K562 (cell line): ENCODE measurements at regions not wholly inside any gene's neighbourhood (a gene's known extent, or its start where the extent isn't known, plus 50 kb on each side); places are given as distances from the start of the nearest gene placed in this dataset.

Source experiments
- ATAC-seq: fragments of 200-7000 bp; cut with Tn5 transposase; 3 replicates; pipeline ENCODE4 v1.9.1; 2020; ENCODE audit warnings: moderate library complexity
- BruUV-seq: library from RNA; stranded (reverse); fragments of 400-500 nt; replicated peaks from 2 replicates; lab custom pipeline; 2021; lab: Mats Ljungman, UMichigan
- CTCF ChIA-PET: fragments of 300-600 bp; formaldehyde crosslinking; extraction: SDS; loops from one replicate; lab custom pipeline; 2021; ENCODE audit warnings: low intra/inter-chr PET ratio; lab: Yijun Ruan, JAX
- POLR2A ChIA-PET: fragments of 300-600, 350-650 bp; sonication (Branson Sonifier 250); formaldehyde crosslinking; extraction: SDS; loops from one replicate; lab custom pipeline; 2021; ENCODE audit warnings: antibody characterized with exemption, inconsistent platforms; lab: Yijun Ruan, JAX
- DNase-seq, 4 experiments: peaks; one replicate each; pipeline versions ENCODE4 v3.0.0 to v3.0.0-alpha.2; 2011 to 2018; ENCODE audit warnings: low spot score in 3 of 4, mixed read lengths in 3 of 4; ENCODE audit errors: extremely low read depth in 1 of 4
- FAIRE-seq: peaks from 2 replicates; lab custom pipeline; 2011; peaks lifted over from hg19 to GRCh38; lab: Jason Lieb, UNC
- H2AFZ ChIP-seq: 2 replicates; pipeline ENCODE4 v1.6.0; 2011; ENCODE audit warnings: low read depth, low read length, control low read depth, inconsistent platforms
- H3K27ac ChIP-seq: fragments of 200-600 bp; 3 replicates; pipeline ENCODE4 v1.8.0; 2011; ENCODE audit warnings: low read depth, mild to moderate bottlenecking, control low read depth, inconsistent platforms, low read length, moderate library complexity, mixed read lengths; ENCODE audit errors: extremely low read depth
- H3K27me3 ChIP-seq, 2 experiments: fragments of 300-600 bp in 1 of 2; 2 replicates in 1 of 2; 3 replicates in 1 of 2; pipeline versions ENCODE4 v1.6.0 to v1.8.0; 2011; ENCODE audit warnings: inconsistent platforms in 2 of 2, low read length in 2 of 2, mild to moderate bottlenecking in 1 of 2, mixed read lengths in 1 of 2, moderate library complexity in 1 of 2; ENCODE audit not compliant: control insufficient read depth in 2 of 2, insufficient read depth in 2 of 2
- H3K36me3 ChIP-seq: fragments of 300-600 bp; 3 replicates; pipeline ENCODE4 v1.8.0; 2011; ENCODE audit warnings: mild to moderate bottlenecking, low read length, inconsistent platforms; ENCODE audit not compliant: control insufficient read depth, insufficient read depth
- H3K4me1 ChIP-seq, 2 experiments: fragments of 200-600 bp in 1 of 2; replicated peaks in 1 of 2; 2 replicates in 1 of 2; 3 replicates in 1 of 2; pipeline versions ENCODE4 v1.5.1 to v1.8.0; 2011; ENCODE audit warnings: inconsistent platforms in 2 of 2, low read length in 2 of 2, mild to moderate bottlenecking in 1 of 2, mixed read lengths in 1 of 2, moderate library complexity in 1 of 2; ENCODE audit not compliant: control insufficient read depth in 2 of 2, insufficient read depth in 2 of 2
- H3K4me2 ChIP-seq: 2 replicates; pipeline ENCODE4 v1.6.1; 2011; ENCODE audit warnings: low read length, control low read depth, inconsistent platforms, mixed read lengths; ENCODE audit not compliant: insufficient read depth
- H3K4me3 ChIP-seq: fragments of 200-600 bp; sonication (generic), shearing (Covaris generic); 2 replicates; pipeline ENCODE4 v1.5.1; 2016; ENCODE audit warnings: control low read depth, inconsistent platforms
- H3K79me2 ChIP-seq: fragments of 200-600 bp; 3 replicates; pipeline ENCODE4 v1.8.0; 2011; ENCODE audit warnings: low read length, inconsistent platforms; ENCODE audit not compliant: control insufficient read depth, insufficient read depth
- H3K9ac ChIP-seq, 2 experiments: 2 replicates each; pipeline versions ENCODE4 v1.6.0 to v1.6.1; 2011; ENCODE audit warnings: low read depth in 2 of 2, low read length in 2 of 2, control low read depth in 1 of 2, inconsistent platforms in 1 of 2, mild to moderate bottlenecking in 1 of 2, mixed read lengths in 1 of 2; ENCODE audit not compliant: insufficient read depth in 1 of 2
- H3K9me1 ChIP-seq: one replicate; pipeline ENCODE4 v1.6.0; 2011; ENCODE audit warnings: inconsistent platforms, mild to moderate bottlenecking, low read length, moderate library complexity; ENCODE audit not compliant: control insufficient read depth, insufficient read depth
- H3K9me3 ChIP-seq: replicated peaks from 2 replicates; pipeline ENCODE4 v1.5.1; 2011; ENCODE audit warnings: low read depth, low read length, inconsistent platforms; ENCODE audit not compliant: control insufficient read depth, insufficient read depth
- H4K20me1 ChIP-seq: replicated peaks from 2 replicates; pipeline ENCODE4 v1.6.1; 2011; ENCODE audit warnings: low read length, inconsistent platforms, mixed read lengths; ENCODE audit not compliant: control insufficient read depth, insufficient read depth
- ADNP ChIP-seq: fragments of 200-800 bp; sonication (Bioruptor generic); IDR thresholded peaks from 2 replicates; pipeline ENCODE4 v1.6.1; 2016; ENCODE audit warnings: missing genetic modification characterization, missing compliant biosample characterization
- ARID1B ChIP-seq: fragments of 450-650 bp; IDR thresholded peaks from 2 replicates; pipeline ENCODE4 v1.6.1; 2016; ENCODE audit warnings: antibody characterized with exemption, mild to moderate bottlenecking, inconsistent platforms
- FOXP1 ChIP-seq: sonication (generic); formaldehyde crosslinking; IDR thresholded peaks from 2 replicates; pipeline ENCODE4 v1.8.0; 2022; ENCODE audit warnings: mild to moderate bottlenecking, missing genetic modification reagents
- HDAC8 ChIP-seq: fragments of 450-650 bp; IDR thresholded peaks from 2 replicates; pipeline ENCODE4 v1.6.1; 2016; ENCODE audit warnings: mild to moderate bottlenecking, missing genetic modification characterization, moderate library complexity, missing compliant biosample characterization
- LCOR ChIP-seq: sonication (generic); formaldehyde crosslinking; IDR thresholded peaks from 2 replicates; pipeline ENCODE4 v1.8.0; 2022; ENCODE audit warnings: mild to moderate bottlenecking, missing genetic modification reagents
- MBD2 ChIP-seq: sonication (generic); IDR thresholded peaks from 2 replicates; pipeline ENCODE4 v1.6.1; 2016; ENCODE audit warnings: low read depth, borderline replicate concordance
- MYC ChIP-seq, 2 experiments: fragments of 250-450 bp in 1 of 2; sonication (Bioruptor Pico) in 1 of 2; IDR thresholded peaks; 2 replicates each; pipeline versions ENCODE4 v1.5.1 to v1.6.1; 2012 to 2021; ENCODE audit warnings: low read depth in 2 of 2, borderline replicate concordance in 1 of 2, improper control_type of control experiment in 1 of 2, low read length in 1 of 2, mild to moderate bottlenecking in 1 of 2, moderate library complexity in 1 of 2
- SNIP1 ChIP-seq: fragments of 450-650 bp; IDR thresholded peaks from 2 replicates; pipeline ENCODE4 v1.7.1; 2017; ENCODE audit warnings: low read depth, mild to moderate bottlenecking
- SRSF3 ChIP-seq: fragments of 200-400 bp; formaldehyde crosslinking; IDR thresholded peaks from 2 replicates; pipeline ENCODE4 v1.6.1; 2016; ENCODE audit warnings: mild to moderate bottlenecking, low read length, moderate library complexity; ENCODE audit not compliant: insufficient read depth
- SRSF9 ChIP-seq: fragments of 200-400 bp; formaldehyde crosslinking; IDR thresholded peaks from 2 replicates; pipeline ENCODE4 v1.6.1; 2017; ENCODE audit warnings: low read depth, low read length, borderline replicate concordance
- TBL1XR1 ChIP-seq, 2 experiments: IDR thresholded peaks; 2 replicates each; pipeline ENCODE4 v1.6.1; 2012; ENCODE audit warnings: improper control_type of control experiment in 2 of 2, low read length in 2 of 2, mild to moderate bottlenecking in 1 of 2
- TCF7L2 ChIP-seq: fragments of 150-350 bp; IDR thresholded peaks from 2 replicates; pipeline ENCODE4 v1.6.1; 2016; ENCODE audit warnings: low read depth, mild to moderate bottlenecking, low read length, moderate library complexity
- TCFL5 ChIP-seq: fragments of 250-450 bp; sonication (Bioruptor Pico); conservative IDR thresholded peaks from 2 replicates; pipeline ENCODE4 v1.6.1; 2021; ENCODE audit warnings: mild to moderate bottlenecking, moderate library complexity, matching md5 sums
- ZFX ChIP-seq: sonication (generic); formaldehyde crosslinking; IDR thresholded peaks from 2 replicates; pipeline ENCODE4 v1.8.0; 2022; ENCODE audit warnings: mild to moderate bottlenecking, missing genetic modification reagents, moderate library complexity
- ZNF184 ChIP-seq: sonication (generic); formaldehyde crosslinking; IDR thresholded peaks from 2 replicates; pipeline ENCODE4 v1.5.0; 2020; ENCODE audit warnings: missing genetic modification reagents
- ZNF696 ChIP-seq: fragments of 250-450 bp; sonication (Bioruptor Pico); conservative IDR thresholded peaks from 2 replicates; pipeline ENCODE4 v1.4.0; 2020; ENCODE audit warnings: mild to moderate bottlenecking, moderate library complexity
- WGBS: fragments of 100-300 bp; shearing (Covaris generic); methylation state at CpG from one replicate; pipeline ENCODE4 v1.1.6; 2016; ENCODE audit warnings: low coverage, mixed read lengths; ENCODE audit not compliant: insufficient coverage; ENCODE audit errors: missing lambda C conversion rate; 5-methylcytosine and 5-hydroxymethylcytosine counted together
- in situ Hi-C: fragments of 300-500 bp; cut with MboI; formaldehyde crosslinking; loops from 4 replicates; pipeline ENCODE4 v1.15.0; 2018; ENCODE audit warnings: inconsistent platforms, mixed read lengths
- intact Hi-C: fragments of 100-400 bp; cut with micrococcal nuclease; formaldehyde crosslinking; loops from 2 replicates; pipeline ENCODE4 v1.14.2; 2022
- TF ChIP-seq, protein P1 (sequence below): sonication (generic); formaldehyde crosslinking; IDR thresholded peaks from 2 replicates; pipeline ENCODE4 v1.8.0; 2022; ENCODE audit warnings: mild to moderate bottlenecking, low read depth, missing genetic modification reagents
- TF ChIP-seq, protein P2 (sequence below): sonication (generic); formaldehyde crosslinking; IDR thresholded peaks from 2 replicates; pipeline ENCODE4 v1.8.0; 2022; ENCODE audit warnings: missing genetic modification reagents, mild to moderate bottlenecking, moderate library complexity, borderline replicate concordance

DNA sequence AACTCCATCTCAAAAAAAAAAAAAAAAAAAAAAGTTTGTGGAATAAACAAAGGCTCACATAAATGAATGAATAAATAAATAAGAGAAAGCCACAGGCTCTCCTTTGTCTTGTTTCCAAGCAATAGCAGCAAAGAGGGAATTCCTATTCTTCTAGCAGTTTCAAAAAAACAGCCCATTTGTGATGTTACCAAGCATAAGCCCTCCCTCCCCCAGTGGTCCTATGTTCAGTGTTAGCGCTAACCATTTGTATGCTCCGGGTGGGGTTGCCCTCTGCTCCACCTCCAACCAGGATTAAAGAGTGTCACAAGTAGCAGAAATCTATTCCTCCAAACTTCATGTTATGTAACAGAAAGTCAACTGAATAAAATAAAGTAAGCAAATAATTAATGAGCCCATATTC, 1215.0 kb upstream of the TENM4 start:
- in situ Hi-C loops: no loop called here
- ATAC-seq: no peak
- POLR2A ChIA-PET: no interaction called here

DNA sequence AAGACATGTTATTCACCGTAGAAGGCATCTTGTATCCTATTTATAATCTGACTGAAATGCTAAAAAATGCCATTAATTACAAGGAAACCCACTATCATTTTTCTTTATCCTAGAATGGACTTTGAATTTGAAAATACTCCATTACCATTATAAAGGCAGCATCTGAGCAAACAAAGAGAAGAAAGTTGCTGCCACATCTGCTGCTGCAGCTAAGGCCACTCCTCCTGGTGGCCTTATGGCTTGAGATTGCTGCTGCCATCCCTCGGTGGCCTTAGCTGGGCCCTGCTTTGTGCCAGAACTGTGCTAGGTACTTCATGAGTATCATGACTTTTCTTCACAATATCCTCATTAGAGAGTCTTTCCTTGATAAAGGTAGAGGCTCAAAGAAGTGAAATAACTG, 1210.1 kb upstream of the TENM4 start:
- ATAC-seq (no peak), FAIRE-seq (no peak), DNase-seq (no peak)
- Histone ChIP-seq H3K36me3 (no peaks in the 10 kb centered on the region), H3K27me3 (no peaks in the 10 kb centered on the region), H3K4me2 (no peak overlapping the region), H3K27ac (no peak overlapping the region), H3K4me3 (no peak overlapping the region), H3K9me3 (no peaks in the 10 kb centered on the region; the same call in 1 of the 2 replicates), H3K4me1 (no peaks in the 10 kb centered on the region), H2AFZ (no peak overlapping the region), H3K9ac (no peak overlapping the region), H3K79me2 (no peaks in the 10 kb centered on the region), H4K20me1 (no peaks in the 10 kb centered on the region), H3K9me1 (no peaks in the 10 kb centered on the region)
- ChIA-PET CTCF (no interaction called here), POLR2A (no interaction called here)
- no TSS peak for BruUV-seq
- WGBS: 0% methylated on average over 2 of the region's 2 CpGs
- in situ Hi-C loops (no loop called here), intact Hi-C loops (no loop called here)
- TF ChIP-seq TBL1XR1 (IDR thresholded peaks at IDR 0.05; ENCODE audit: low read length in 2 of 2) (no peak), ZNF184 (CRISPR knock-in tag) (no peak), SRSF9 (no peak), MBD2 (no peak), TCFL5 (CRISPR knock-in tag) (no peak), TCF7L2 (no peak), ZNF696 (CRISPR knock-in tag) (no peak), SNIP1 (no peak), ADNP (no peak)
- TF ChIP-seq, protein P1, sequence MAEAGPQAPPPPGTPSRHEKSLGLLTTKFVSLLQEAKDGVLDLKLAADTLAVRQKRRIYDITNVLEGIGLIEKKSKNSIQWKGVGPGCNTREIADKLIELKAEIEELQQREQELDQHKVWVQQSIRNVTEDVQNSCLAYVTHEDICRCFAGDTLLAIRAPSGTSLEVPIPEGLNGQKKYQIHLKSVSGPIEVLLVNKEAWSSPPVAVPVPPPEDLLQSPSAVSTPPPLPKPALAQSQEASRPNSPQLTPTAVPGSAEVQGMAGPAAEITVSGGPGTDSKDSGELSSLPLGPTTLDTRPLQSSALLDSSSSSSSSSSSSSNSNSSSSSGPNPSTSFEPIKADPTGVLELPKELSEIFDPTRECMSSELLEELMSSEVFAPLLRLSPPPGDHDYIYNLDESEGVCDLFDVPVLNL (CRISPR knock-in tag): no peak
- TF ChIP-seq, protein P2, sequence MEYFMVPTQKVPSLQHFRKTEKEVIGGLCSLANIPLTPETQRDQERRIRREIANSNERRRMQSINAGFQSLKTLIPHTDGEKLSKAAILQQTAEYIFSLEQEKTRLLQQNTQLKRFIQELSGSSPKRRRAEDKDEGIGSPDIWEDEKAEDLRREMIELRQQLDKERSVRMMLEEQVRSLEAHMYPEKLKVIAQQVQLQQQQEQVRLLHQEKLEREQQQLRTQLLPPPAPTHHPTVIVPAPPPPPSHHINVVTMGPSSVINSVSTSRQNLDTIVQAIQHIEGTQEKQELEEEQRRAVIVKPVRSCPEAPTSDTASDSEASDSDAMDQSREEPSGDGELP: no peak

More for the DNA sequence above, 1215.0 kb upstream of the TENM4 start:
- DNase-seq (no peak), FAIRE-seq (no peak)
- no peaks in the 10 kb centered on the region for H3K9me1 ChIP-seq
- H3K9me3 ChIP-seq: no peaks in the 10 kb centered on the region; the same call in 1 of the 2 replicates
- H3K27me3 ChIP-seq: no peaks in the 10 kb centered on the region
- H3K9ac ChIP-seq: no peak overlapping the region
- H3K4me2 ChIP-seq: no peak overlapping the region
- H3K36me3 ChIP-seq: no peaks in the 10 kb centered on the region
- 4% methylated on average over 2 of the region's 2 CpGs for WGBS
- CTCF ChIA-PET: interaction anchor here (0.7 kb wide), 1 partner anchor 108 kb away, joined by 3 read pairs; no protein-coding TSS in a partner anchor
- H3K4me1 ChIP-seq: no peaks in the 10 kb centered on the region
- intact Hi-C loops: no loop called here
- BruUV-seq: no TSS peak
- no peaks in the 10 kb centered on the region for H3K79me2 ChIP-seq
- TF ChIP-seq FOXP1 (CRISPR knock-in tag): no peak
- no peak for TF ChIP-seq SRSF3
- TF ChIP-seq ZFX (CRISPR knock-in tag): no peak
- no peak for TF ChIP-seq LCOR (CRISPR knock-in tag)
- no peak for TF ChIP-seq HDAC8 (tag)
- no peak for TF ChIP-seq MYC (IDR thresholded peaks at IDR 0.05; ENCODE audit: low read depth, low read length)
- TF ChIP-seq MYC (CRISPR knock-in tag; IDR thresholded peaks at IDR 0.05; ENCODE audit: borderline replicate concordance, low read depth): no peak
- TF ChIP-seq ARID1B: no peak
- H3K27ac ChIP-seq: no peak overlapping the region
- H2AFZ ChIP-seq: no peak overlapping the region
- H4K20me1 ChIP-seq: no peaks in the 10 kb centered on the region
- no peak overlapping the region for H3K4me3 ChIP-seq
